Chondrocyte (in vitro differentiated cells): ENCODE measurements at regions not wholly inside any gene's neighbourhood (a gene's known extent, or its start where the extent isn't known, plus 50 kb on each side); places are given as distances from the start of the nearest gene placed in this dataset.
A peak's percentile ranks its signal among the peaks of the same experiment; 100 is the strongest.

Experiments used
- DNase-seq: peaks from one replicate; pipeline ENCODE4 v3.0.0; 2021; ENCODE audit warnings: mixed read lengths, low spot score
- H3K27ac Mint-ChIP-seq: one replicate; pipeline ENCODE4 v1.8.0; 2021; ENCODE audit warnings: mild to moderate bottlenecking, moderate library complexity, mixed read lengths; ENCODE audit not compliant: unreplicated experiment
- H3K27me3 Mint-ChIP-seq: 2 replicates; pipeline ENCODE4 v1.8.0; 2021; ENCODE audit warnings: low read depth, mixed read lengths
- H3K36me3 Mint-ChIP-seq: 2 replicates; pipeline ENCODE4 v1.8.0; 2021; ENCODE audit warnings: low read depth, mixed read lengths
- H3K4me1 Mint-ChIP-seq: 2 replicates; pipeline ENCODE4 v1.8.0; 2021; ENCODE audit warnings: low read depth, mild to moderate bottlenecking, mixed read lengths
- H3K4me3 Mint-ChIP-seq: one replicate; pipeline ENCODE4 v1.8.0; 2021; ENCODE audit warnings: mild to moderate bottlenecking, moderate library complexity, mixed read lengths; ENCODE audit not compliant: unreplicated experiment
- H3K9me3 Mint-ChIP-seq: 2 replicates; pipeline ENCODE4 v1.8.0; 2021; ENCODE audit warnings: low read depth, mixed read lengths
- TF ChIP-seq, protein P1 (sequence below): fragments of 200-600 bp; sonication (generic); IDR thresholded peaks from 2 replicates; pipeline ENCODE4 v1.5.0; 2021; ENCODE audit warnings: antibody characterized with exemption, mild to moderate bottlenecking, moderate library complexity

DNA sequence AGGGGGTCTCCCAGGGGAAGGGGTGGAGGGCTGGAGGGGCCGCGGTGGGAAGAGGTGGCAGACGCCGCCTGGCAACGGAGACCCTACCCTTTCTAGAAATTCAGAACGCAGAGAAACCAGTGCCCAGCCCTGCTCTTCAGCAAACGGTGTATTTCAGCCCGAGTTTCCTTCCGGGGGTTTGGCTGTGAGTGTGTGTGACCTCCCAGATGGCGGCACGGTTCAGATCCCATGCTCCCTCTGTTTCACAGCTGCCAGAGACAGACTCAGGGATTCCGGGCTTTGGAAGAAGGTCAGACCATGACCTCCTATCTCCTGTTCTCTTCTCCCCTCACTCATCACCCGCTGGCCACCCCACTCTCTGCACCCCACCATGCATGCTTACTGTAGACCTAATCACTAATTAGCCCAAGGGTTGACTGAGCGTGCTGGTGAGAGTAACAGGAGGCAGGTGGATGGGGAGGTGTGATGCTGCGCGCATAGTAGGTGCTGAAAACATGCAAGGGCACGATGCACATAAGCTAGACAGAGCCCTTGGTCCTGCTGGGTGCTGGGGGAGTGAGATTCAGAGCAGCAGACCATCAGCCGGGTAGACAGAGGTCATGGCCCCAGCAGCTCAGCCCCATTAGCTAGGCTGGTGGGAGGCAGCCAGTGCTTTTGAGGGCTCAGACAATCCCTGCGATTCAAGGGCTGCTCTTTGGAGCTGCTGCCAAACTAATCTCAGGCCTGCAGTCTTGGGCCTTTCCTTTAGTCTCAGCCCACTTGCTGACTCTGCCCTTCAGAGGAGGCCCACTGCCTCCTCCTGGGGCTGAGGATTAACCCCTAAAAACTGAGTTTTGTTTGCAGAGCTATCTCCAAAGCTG, 256.5 kb upstream of the CADM1 start:
- TF ChIP-seq, protein P1, sequence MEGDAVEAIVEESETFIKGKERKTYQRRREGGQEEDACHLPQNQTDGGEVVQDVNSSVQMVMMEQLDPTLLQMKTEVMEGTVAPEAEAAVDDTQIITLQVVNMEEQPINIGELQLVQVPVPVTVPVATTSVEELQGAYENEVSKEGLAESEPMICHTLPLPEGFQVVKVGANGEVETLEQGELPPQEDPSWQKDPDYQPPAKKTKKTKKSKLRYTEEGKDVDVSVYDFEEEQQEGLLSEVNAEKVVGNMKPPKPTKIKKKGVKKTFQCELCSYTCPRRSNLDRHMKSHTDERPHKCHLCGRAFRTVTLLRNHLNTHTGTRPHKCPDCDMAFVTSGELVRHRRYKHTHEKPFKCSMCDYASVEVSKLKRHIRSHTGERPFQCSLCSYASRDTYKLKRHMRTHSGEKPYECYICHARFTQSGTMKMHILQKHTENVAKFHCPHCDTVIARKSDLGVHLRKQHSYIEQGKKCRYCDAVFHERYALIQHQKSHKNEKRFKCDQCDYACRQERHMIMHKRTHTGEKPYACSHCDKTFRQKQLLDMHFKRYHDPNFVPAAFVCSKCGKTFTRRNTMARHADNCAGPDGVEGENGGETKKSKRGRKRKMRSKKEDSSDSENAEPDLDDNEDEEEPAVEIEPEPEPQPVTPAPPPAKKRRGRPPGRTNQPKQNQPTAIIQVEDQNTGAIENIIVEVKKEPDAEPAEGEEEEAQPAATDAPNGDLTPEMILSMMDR: no peak
- Mint-ChIP-seq H3K4me3 (peak overlapping the region; percentile 72), H3K27me3 (peaks cover 5% of the 10 kb centered on the region), H3K36me3 (peaks cover 1% of the 10 kb centered on the region), H3K4me1 (peaks cover 8% of the 10 kb centered on the region), H3K27ac (no peak overlapping the region), H3K9me3 (no peaks in the 10 kb centered on the region)
- no peak for DNase-seq

- DNase-seq: no peak
- Mint-ChIP-seq H3K4me3 (peak overlapping the region; percentile 72), H3K27me3 (peaks cover 5% of the 10 kb centered on the region), H3K27ac (no peak overlapping the region), H3K36me3 (peaks cover 1% of the 10 kb centered on the region), H3K9me3 (no peaks in the 10 kb centered on the region), H3K4me1 (peaks cover 8% of the 10 kb centered on the region)
- TF ChIP-seq, protein P1: peak; percentile 11
Measured at GRCh38 chr11:115759622-115760460, 255.6 kb upstream of the CADM1 start.

GRCh38 chr11:115758011-115758410, 253.8 kb upstream of the CADM1 start:
- Mint-ChIP-seq H3K27ac (no peak overlapping the region), H3K9me3 (no peaks in the 10 kb centered on the region), H3K4me1 (peaks cover 8% of the 10 kb centered on the region), H3K4me3 (no peak overlapping the region), H3K27me3 (peaks cover 16% of the 10 kb centered on the region), H3K36me3 (peaks cover 1% of the 10 kb centered on the region)
- no peak for DNase-seq
- TF ChIP-seq, protein P1: no peak

DNA sequence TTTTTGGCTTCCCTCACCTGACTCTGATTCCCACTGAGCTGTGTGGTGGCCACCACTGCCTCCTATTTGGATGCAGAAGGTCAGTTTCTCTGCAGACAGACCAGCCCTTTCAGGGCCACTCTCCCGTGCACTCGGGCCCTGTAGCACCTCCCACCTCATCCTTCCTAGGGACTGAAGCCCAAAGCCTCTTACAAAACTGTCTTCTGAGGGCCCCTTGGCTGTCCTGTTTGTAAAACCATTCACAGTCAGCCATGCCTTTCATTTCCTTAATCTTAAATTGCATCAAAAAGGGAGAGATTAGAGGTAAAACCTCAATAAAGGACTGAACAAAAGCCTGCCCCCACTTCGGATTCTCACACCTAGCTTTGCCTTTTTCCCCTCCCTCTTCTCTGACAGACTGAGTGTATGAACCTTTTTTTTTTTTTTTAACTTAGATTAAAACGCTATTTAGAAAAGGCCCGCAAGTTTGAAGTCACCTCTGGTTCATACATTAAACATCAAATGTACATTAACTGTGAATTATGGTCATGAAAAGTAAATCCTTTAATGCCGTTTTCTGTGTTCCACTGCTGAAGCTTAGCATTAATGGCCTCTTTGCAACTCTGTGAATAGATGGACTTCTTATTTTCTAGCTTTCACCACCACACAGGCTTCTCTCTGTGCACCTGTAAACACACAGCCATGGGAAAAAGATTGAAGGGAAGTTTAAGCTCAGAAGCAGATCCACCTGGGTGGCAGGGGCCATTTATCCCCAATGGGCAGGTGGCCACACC, 247.2 kb upstream of the CADM1 start:
- Mint-ChIP-seq H3K4me1 (no peaks in the 10 kb centered on the region), H3K9me3 (no peaks in the 10 kb centered on the region), H3K27me3 (peaks cover 52% of the 10 kb centered on the region), H3K4me3 (no peak overlapping the region), H3K27ac (no peak overlapping the region), H3K36me3 (peaks cover 3% of the 10 kb centered on the region)
- no peak for DNase-seq
- TF ChIP-seq, protein P1: no peak
